ENCODE measurements at regions not wholly inside any gene's neighbourhood (a gene's known extent, or its start where the extent isn't known, plus 50 kb on each side); places are given as distances from the start of the nearest gene placed in this dataset.

GRCh38 chr1:4971666-4972065 lies 317.3 kb downstream of the AJAP1 start:
- no peak for DNase-seq

- DNase-seq: no peak
Measured at GRCh38 chr1:4970532-4970931, 316.1 kb downstream of the AJAP1 start.

- no peak for DNase-seq
Measured at GRCh38 chr1:4969556-4970129, 315.2 kb downstream of the AJAP1 start.

- no peak for DNase-seq
Measured at GRCh38 chr1:4965346-4966075, 311.1 kb downstream of the AJAP1 start.

- DNase-seq: no peak
Measured at GRCh38 chr1:4964634-4965345, 310.4 kb downstream of the AJAP1 start.

GRCh38 chr1:4963251-4963650 lies 308.8 kb downstream of the AJAP1 start:
- no peak for DNase-seq

- DNase-seq: no peak
Measured at GRCh38 chr1:4962836-4963235, 308.4 kb downstream of the AJAP1 start.

GRCh38 chr1:4961935-4962645 lies 307.7 kb downstream of the AJAP1 start:
- no peak for DNase-seq

GRCh38 chr1:4960782-4961475 lies 306.5 kb downstream of the AJAP1 start:
- no peak for DNase-seq

- DNase-seq: no peak
Measured at GRCh38 chr1:4960336-4960735, 305.9 kb downstream of the AJAP1 start.

- DNase-seq: no peak
Measured at GRCh38 chr1:4959216-4959615, 304.8 kb downstream of the AJAP1 start.

- DNase-seq: no peak
Measured at GRCh38 chr1:4957027-4957426, 302.6 kb downstream of the AJAP1 start.

GRCh38 chr1:4954392-4954791 lies 300.0 kb downstream of the AJAP1 start:
- DNase-seq: no peak

GRCh38 chr1:4951601-4952000 lies 297.2 kb downstream of the AJAP1 start:
- DNase-seq: no peak

GRCh38 chr1:4946343-4946742 lies 291.9 kb downstream of the AJAP1 start:
- DNase-seq: no peak

GRCh38 chr1:4944911-4945310 lies 290.5 kb downstream of the AJAP1 start:
- DNase-seq: no peak

- no peak for DNase-seq
Measured at GRCh38 chr1:4944072-4944471, 289.7 kb downstream of the AJAP1 start.

GRCh38 chr1:4939266-4939665 lies 284.9 kb downstream of the AJAP1 start:
- no peak for DNase-seq

- DNase-seq: no peak
Measured at GRCh38 chr1:4937876-4938534, 283.6 kb downstream of the AJAP1 start.

GRCh38 chr1:4935807-4936206 lies 281.4 kb downstream of the AJAP1 start:
- DNase-seq: no peak

- DNase-seq: no peak
Measured at GRCh38 chr1:4933232-4933631, 278.8 kb downstream of the AJAP1 start.

- no peak for DNase-seq
Measured at GRCh38 chr1:4932311-4933030, 278.1 kb downstream of the AJAP1 start.
